ENCODE measurements at regions not wholly inside any gene's neighbourhood (a gene's known extent, or its start where the extent isn't known, plus 50 kb on each side); places are given as distances from the start of the nearest gene placed in this dataset.

DNA sequence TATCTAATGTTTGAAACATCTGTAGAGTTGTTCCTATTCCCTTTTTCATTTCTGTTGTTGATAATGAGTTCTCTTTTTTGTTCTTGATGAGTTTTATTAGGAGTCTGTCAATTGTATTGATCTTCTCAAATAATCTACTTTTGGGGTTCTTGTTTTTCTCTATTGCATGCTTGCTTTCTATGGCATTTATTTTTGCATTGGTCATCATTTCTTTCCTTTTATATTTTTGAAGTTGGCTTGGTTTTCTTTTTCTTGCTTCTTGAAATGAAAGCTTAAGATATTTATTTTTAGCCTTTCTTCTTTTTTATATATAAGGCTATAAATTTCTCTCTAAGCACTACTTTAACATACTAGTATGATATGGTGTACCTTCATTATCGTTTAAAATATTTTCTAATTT is 381.8 kb downstream of the NPHP4 start (continued):
- TF ChIP-seq KDM1A (IDR thresholded peaks at IDR 0.05; ENCODE audit: borderline replicate concordance) (no peak), RCOR1 (conservative IDR thresholded peaks at IDR 0.05; ENCODE audit: low read depth, low read length) (no peak), BHLHE40 (IDR thresholded peaks at IDR 0.05; ENCODE audit: borderline replicate concordance in 1 of 2, low read depth in 2 of 2, low read length in 1 of 2) (no peak), NBN (IDR thresholded peaks at IDR 0.05) (no peak)
- TF ChIP-seq, protein P1, sequence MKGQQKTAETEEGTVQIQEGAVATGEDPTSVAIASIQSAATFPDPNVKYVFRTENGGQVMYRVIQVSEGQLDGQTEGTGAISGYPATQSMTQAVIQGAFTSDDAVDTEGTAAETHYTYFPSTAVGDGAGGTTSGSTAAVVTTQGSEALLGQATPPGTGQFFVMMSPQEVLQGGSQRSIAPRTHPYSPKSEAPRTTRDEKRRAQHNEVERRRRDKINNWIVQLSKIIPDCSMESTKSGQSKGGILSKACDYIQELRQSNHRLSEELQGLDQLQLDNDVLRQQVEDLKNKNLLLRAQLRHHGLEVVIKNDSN (IDR thresholded peaks at IDR 0.05; ENCODE audit: borderline replicate concordance, extremely low read length, insufficient read depth, low read depth, low read length), result no peak
- TF ChIP-seq, protein P2, sequence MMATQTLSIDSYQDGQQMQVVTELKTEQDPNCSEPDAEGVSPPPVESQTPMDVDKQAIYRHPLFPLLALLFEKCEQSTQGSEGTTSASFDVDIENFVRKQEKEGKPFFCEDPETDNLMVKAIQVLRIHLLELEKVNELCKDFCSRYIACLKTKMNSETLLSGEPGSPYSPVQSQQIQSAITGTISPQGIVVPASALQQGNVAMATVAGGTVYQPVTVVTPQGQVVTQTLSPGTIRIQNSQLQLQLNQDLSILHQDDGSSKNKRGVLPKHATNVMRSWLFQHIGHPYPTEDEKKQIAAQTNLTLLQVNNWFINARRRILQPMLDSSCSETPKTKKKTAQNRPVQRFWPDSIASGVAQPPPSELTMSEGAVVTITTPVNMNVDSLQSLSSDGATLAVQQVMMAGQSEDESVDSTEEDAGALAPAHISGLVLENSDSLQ (IDR thresholded peaks at IDR 0.05), result no peak

DNA sequence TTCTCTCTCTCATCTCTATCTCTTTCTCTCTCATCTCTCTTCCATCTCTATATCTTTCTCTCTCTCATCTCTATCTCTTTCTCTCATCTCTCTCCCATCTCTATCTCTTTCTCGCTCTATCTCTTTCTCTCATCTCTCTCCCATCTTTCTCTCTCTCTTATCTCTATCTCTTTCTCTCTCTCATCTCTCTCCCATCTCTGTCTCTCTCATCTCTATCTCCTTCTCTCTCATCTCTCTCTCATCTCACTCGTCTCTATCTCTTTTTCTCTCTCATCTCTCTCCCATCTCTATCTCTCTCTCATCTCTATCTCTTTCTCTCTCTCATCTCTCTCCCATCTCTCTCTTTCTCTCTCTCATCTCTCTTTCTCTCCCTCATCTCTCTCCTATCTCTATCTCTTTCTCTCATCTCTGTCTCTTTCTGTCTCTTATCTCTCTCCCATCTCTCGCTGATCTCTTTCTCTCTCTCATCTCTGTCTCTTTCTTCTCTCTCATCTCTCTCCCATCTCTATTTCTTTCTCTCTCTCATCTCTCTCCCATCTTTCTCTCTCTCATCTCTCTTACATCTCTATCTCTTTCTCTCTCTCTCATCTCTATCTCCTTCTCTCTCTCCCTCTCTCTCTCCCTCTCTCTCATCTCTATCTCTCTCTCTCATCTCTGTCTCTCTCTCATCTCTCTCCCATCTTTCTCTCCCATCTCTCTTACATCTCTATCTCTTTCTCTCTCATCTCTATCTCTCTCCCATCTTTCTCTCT is 388.7 kb downstream of the NPHP4 start:
- SMC1A ChIA-PET (ENCODE audit: uncharacterized antibody, unreplicated experiment), result no interaction called here
- no TSS peak for BruUV-seq (replicated peaks)
- TF ChIP-seq BRCA1 (IDR thresholded peaks at IDR 0.05; ENCODE audit: low read depth, low read length) (no peak), EGR1 (IDR thresholded peaks at IDR 0.05; ENCODE audit: borderline replicate concordance in 1 of 2, low read depth in 2 of 2, low read length in 2 of 2) (no peak), SPI1 (IDR thresholded peaks at IDR 0.05; ENCODE audit: borderline replicate concordance, insufficient read depth, low read depth, low read length) (no peak), SIX5 (IDR thresholded peaks at IDR 0.05; ENCODE audit: low read depth, low read length, severe bottlenecking) (no peak), JUND (IDR thresholded peaks at IDR 0.05; ENCODE audit: low read depth, low read length) (no peak), RAD51 (IDR thresholded peaks at IDR 0.05) (no peak), DPF2 (IDR thresholded peaks at IDR 0.05) (no peak), CBFB (IDR thresholded peaks at IDR 0.05; ENCODE audit: low read depth) (no peak), EP300 (IDR thresholded peaks at IDR 0.05; ENCODE audit: borderline replicate concordance in 1 of 2, control insufficient read depth in 1 of 2, low read depth in 2 of 2, low read length in 2 of 2) (no peak), ZNF217 (IDR thresholded peaks at IDR 0.05) (no peak), SIN3A (IDR thresholded peaks at IDR 0.05; ENCODE audit: low read depth, low read length) (no peak)
- TF ChIP-seq, protein P3, sequence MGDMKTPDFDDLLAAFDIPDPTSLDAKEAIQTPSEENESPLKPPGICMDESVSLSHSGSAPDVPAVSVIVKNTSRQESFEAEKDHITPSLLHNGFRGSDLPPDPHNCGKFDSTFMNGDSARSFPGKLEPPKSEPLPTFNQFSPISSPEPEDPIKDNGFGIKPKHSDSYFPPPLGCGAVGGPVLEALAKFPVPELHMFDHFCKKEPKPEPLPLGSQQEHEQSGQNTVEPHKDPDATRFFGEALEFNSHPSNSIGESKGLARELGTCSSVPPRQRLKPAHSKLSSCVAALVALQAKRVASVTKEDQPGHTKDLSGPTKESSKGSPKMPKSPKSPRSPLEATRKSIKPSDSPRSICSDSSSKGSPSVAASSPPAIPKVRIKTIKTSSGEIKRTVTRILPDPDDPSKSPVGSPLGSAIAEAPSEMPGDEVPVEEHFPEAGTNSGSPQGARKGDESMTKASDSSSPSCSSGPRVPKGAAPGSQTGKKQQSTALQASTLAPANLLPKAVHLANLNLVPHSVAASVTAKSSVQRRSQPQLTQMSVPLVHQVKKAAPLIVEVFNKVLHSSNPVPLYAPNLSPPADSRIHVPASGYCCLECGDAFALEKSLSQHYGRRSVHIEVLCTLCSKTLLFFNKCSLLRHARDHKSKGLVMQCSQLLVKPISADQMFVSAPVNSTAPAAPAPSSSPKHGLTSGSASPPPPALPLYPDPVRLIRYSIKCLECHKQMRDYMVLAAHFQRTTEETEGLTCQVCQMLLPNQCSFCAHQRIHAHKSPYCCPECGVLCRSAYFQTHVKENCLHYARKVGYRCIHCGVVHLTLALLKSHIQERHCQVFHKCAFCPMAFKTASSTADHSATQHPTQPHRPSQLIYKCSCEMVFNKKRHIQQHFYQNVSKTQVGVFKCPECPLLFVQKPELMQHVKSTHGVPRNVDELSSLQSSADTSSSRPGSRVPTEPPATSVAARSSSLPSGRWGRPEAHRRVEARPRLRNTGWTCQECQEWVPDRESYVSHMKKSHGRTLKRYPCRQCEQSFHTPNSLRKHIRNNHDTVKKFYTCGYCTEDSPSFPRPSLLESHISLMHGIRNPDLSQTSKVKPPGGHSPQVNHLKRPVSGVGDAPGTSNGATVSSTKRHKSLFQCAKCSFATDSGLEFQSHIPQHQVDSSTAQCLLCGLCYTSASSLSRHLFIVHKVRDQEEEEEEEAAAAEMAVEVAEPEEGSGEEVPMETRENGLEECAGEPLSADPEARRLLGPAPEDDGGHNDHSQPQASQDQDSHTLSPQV (IDR thresholded peaks at IDR 0.05), result no peak

More for the DNA sequence above, 388.7 kb downstream of the NPHP4 start:
- H3K36me3 ChIP-seq (ENCODE audit: control insufficient read depth in 2 of 2, insufficient read depth in 2 of 2, low read length in 1 of 2), result no peaks in the 10 kb centered on the region
- no peaks in the 10 kb centered on the region for H3K9me3 ChIP-seq (replicated peaks; ENCODE audit: control insufficient read depth, insufficient read depth, low read length)
- no peaks in the 10 kb centered on the region for H4K20me1 ChIP-seq (ENCODE audit: control insufficient read depth, insufficient read depth)
- RAD21 ChIA-PET (ENCODE audit: unreplicated experiment), result no interaction called here
- CTCF ChIA-PET, result no interaction called here
- no peak for DNase-seq (ENCODE audit: low read depth, low spot score)
- H3K4me1 ChIP-seq (ENCODE audit: control insufficient read depth, insufficient read depth, low read length), result no peaks in the 10 kb centered on the region
- intact Hi-C loops (cut with micrococcal nuclease; ENCODE audit: unreplicated experiment), result no loop called here
- no peak for ATAC-seq
- no peak overlapping the region for H3K27ac ChIP-seq (ENCODE audit: control insufficient read depth, insufficient read depth)
- no peak overlapping the region for H3K9ac ChIP-seq (ENCODE audit: control insufficient read depth, insufficient read depth, low read length)
- H3K79me2 ChIP-seq (ENCODE audit: control insufficient read depth, insufficient read depth, low read length), result no peaks in the 10 kb centered on the region
- no peak for FAIRE-seq
- H3K4me2 ChIP-seq (ENCODE audit: control insufficient read depth, insufficient read depth), result no peak overlapping the region
- no peak overlapping the region for H3K4me3 ChIP-seq
- POLR2A ChIA-PET, result no interaction called here
- in situ Hi-C loops (cut with MboI), result no loop called here
- 0% methylated on average over 3 of the region's 3 CpGs for WGBS (ENCODE audit: insufficient coverage, insufficient replicate concordance, low lambda C conversion rate, missing lambda C conversion rate)
- H3K27me3 ChIP-seq (replicated peaks in 1 of 2; ENCODE audit: control insufficient read depth in 2 of 2, insufficient read depth in 2 of 2, low read length in 1 of 2), result no peaks in the 10 kb centered on the region; a peak in 1 of 4 replicates
- H2AFZ ChIP-seq (ENCODE audit: control insufficient read depth, low read depth, low read length), result no peak overlapping the region
